HG02885 (cell line): ENCODE measurements at regions not wholly inside any gene's neighbourhood (a gene's known extent, or its start where the extent isn't known, plus 50 kb on each side); places are given as distances from the start of the nearest gene placed in this dataset.

Experiments used
- ATAC-seq: cut with Tn5 transposase; IDR thresholded peaks from one replicate; pipeline ENCODE4 v1.9.1; 2021; ENCODE audit warnings: mild to moderate bottlenecking; ENCODE audit not compliant: unreplicated experiment, poor library complexity

DNA sequence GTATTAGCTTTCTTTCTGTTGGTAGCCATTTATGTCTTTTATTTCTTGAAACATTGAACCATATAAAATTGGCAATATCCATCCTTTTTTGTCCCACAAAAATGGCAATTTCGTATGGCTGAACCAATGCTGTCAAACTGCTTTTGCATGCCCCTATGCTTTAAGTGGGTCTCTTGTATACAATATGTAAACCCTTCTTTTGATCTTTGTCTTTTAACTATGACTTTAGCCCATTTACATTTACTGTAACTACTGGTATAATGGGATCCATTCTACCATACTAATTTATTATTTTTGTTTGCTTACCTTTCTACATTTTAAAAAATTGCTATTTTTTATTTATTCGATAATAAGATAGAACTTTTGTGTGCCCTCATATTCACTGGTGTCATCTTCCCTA lies 93.4 kb downstream of the TENT4A start:
- no peak for ATAC-seq

- no peak for ATAC-seq
Observed at GRCh38 chr5:6808462-6808861, 95.2 kb downstream of the TENT4A start.

DNA sequence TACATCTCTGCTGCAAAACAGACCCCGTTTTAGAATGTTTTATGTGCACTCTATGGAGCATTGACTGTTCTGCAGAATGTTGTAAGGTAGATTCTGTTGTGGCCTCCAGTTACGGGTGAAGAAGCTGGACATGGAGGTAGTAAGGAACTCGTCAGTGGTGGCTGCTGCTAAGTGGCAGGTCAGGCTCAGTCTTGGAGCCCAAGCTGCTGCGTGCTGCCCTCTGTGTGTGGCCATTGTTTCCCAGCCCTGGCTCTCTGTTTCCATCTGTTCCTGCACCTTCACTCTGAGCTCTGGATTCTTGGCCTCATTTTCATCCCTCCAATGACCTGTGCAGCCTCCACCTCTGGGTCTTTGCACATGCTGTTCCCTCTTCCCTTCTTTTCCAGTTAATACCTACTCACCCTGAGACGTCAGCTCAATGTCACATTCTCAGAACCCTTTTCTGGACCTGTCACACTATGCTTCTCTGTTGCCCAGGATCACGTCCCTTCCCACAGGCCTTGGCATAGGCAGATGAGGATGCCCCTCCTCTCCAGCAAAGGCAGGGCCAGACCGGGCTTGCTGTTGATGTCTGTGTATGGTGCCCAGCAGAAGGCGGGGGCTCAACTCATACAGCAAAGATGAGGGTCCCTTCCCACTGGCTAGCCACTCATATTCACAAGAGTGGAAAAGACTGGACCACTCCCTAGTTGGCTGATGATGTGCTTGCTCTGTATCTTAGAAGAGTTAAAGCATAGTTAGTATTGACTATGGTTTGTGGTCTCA lies 97.6 kb downstream of the TENT4A start:
- no peak for ATAC-seq

- ATAC-seq: no peak
Observed at GRCh38 chr5:6812091-6812490, 98.9 kb downstream of the TENT4A start.

- ATAC-seq: no peak
Observed at GRCh38 chr5:6812800-6813731, 99.8 kb downstream of the TENT4A start.

DNA sequence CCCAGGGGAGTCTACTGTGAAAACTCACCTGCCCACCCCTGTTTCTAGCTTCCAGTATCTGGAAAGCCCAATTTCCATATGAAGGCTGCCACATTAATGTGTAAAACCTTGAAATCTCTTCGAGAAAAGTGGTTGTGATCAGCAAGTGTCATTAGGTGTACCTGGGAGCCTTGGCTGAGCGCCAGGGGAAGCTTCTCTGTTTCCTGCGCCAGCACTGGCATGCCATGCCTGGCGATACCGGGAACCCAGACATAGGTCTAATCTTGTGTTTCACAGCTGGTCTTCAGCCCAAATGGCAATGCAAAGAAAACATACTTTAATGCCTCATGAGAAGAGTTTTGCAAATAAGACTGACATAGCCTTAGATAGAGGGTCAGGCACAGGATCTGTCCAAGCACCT lies 101.6 kb downstream of the TENT4A start:
- no peak for ATAC-seq

- ATAC-seq: no peak
Observed at GRCh38 chr5:6818594-6819511, 105.6 kb downstream of the TENT4A start.

DNA sequence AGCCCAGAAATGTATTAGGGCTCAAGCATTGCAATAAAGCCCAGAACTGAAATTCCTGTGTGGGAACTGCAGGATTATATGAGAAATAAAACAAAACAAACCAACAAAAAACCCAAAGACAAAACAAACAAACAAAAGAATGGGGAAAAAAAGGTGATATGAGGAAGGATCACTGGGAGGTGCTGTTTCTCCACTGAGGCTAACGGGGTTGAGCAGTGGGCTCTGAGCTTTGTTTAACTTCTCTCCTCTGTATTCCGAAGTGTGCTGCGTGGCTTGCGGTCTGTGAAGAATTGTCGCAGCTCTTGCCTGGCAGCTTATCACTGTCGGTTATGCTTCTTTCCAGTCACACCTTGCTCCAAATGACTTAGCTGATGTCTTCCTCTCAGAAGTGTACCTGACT lies 106.3 kb downstream of the TENT4A start:
- ATAC-seq: no peak

DNA sequence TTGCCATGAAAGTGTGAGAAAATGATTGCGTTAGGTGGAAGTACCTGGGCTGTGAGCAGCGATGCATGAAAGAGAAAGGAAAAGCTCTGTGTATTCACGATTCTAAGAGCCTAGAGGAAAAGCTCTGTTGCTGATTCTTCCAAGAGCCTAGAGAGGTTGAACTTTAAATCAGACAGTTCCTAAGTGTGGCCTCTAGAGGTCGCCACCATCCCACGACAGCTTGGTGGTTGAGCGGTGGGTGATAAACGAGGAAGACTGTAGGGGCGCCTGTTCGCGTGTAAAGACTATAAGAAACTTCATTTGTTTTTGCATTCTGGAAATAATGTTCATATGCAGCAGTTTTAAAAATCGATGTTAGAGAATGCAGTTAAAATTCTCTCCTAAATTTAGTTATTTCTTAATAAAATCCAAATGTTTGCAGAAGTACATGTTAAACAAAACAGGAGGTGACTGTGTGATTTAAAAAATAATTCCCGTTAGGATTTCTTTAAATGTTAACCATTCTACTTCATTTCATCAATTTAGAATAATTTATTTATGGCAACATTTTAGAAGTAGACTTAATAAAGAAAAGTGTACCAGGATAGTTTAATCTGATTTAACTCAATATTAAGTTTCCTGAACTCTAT lies 107.7 kb downstream of the TENT4A start:
- ATAC-seq: no peak

- no peak for ATAC-seq
Observed at GRCh38 chr5:6822068-6822467, 108.8 kb downstream of the TENT4A start.

DNA sequence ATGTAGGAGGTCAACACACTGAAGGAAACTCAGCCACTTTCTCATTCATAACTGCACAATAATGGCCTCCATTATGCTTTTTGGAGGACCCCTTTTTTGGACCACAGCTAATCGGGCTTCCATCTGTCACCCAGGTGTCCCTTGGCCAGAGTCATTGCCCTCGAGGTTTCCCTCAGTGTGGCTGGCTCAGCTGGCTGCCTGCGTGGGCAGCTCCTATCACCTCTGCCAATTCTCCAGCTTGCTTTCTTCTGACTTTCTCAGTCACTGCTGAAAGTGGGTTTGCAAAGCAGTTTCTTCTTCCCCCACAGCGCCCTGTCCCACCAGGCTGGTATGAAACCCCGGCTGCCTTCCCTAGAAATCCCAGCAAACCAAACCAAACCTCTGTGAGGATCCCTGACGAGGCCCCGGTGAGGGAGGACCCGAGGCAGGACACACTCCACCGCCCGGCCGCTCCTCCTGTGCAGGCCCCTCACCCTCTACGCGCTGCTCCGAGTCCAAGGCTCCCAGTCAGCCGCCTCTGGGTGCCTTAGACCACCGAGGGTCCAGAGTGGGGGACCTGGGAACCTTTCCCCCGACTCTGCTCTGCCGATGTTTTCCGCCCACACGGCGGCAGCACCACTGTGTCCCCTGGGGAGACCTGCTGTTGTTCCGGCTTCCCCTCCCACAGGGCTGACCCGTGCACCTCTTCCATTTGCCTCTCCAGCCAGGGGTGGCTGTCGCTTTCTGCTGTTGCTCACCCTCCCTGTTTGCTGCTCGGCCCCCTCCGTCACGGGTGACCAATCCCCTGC lies 109.5 kb downstream of the TENT4A start:
- ATAC-seq: no peak

DNA sequence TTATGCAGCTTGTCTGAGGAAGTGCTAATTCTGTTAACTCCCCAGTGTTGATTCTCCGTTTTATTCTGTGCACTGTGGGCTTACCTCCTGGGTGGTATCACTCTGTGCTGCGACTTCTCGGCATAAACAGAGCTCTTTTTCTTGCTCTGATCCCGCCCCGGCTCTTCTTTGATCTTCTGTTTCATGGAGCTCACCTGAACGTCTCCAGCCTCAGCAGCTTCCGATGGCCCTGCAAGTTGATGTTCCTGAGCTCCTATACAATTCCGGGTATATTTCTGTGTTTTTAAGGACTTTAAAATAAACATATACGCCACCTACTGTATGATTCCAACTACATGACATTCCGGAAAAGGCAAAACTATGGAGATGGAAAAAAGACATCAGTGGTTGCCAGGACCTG lies 110.8 kb downstream of the TENT4A start:
- ATAC-seq: no peak

DNA sequence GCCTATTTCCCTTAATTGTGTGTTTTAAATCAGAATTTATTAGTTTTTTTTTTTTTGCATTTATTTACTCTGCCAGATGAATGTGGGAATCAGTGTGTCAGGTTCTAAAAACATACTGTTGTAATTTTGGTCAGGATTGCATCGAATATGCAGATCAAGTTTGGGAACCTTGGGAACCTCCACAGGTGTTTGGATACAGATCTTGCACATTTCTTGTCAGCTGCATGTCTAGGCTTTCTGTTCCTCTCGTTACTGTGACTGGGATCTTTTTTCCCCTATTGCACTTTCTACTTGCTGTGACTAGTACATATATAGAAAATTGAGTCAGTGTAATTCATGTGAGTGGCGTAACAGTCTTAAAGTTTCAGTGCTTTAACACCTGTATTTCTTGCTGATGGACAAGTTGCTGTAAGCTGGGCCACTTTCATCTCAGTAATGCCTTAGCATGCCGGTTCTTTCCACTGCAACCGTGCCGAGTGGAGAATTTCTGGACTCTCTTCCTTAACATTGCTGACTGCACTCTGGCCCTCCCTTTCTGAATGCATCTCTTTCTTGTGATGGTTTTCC lies 112.5 kb downstream of the TENT4A start:
- no peak for ATAC-seq

DNA sequence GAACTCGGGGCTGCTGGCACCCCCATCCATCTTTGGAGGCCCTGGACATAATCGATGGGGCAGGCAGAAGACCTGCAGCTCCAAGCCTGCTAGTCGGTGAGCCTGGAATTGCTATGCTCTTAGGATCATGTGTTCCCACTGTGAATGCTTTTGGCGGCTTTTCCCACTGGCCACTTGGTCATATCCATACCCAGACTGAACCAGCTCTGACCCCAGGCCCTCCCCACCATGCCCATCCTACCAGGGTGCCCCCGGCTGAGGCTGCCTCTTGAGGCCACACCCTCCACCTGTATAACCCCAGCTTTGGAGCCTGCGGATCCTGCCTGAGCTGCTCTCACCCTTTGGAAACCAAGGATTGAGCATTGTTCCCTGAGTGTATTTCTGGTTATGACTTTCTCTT lies 113.5 kb downstream of the TENT4A start:
- no peak for ATAC-seq

DNA sequence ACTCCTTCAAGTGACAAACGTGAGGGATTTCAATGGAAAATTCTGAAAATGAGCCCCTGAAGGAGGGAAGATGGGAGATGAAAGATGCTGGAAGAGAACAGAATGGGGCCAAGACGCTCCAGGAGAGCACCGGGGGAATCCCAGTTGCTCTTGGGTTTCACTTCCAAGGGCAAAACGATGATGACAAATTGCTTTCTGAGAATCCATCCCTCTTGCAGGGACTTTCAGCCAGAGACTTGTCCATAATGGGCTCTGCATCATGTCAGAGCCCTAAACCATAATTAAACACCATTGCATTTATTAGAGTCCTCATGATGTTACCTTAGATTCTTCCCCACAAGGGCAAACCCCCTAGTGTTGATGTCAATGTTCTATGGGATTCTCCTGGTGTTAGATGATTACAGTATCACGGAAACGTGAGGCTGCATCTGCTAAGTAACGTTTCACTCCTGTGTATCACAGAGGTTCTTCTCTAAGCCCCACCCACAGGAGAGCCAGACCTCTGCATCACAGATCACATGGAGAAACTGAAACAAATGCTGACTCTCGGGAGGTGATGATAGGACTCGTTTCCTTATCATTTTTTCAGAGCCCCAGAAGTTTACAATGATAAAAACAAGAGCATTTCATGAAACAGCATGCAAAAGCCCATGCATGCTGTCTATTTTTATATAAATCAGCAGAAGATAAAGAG lies 114.4 kb downstream of the TENT4A start:
- peak; percentile 57 for ATAC-seq

DNA sequence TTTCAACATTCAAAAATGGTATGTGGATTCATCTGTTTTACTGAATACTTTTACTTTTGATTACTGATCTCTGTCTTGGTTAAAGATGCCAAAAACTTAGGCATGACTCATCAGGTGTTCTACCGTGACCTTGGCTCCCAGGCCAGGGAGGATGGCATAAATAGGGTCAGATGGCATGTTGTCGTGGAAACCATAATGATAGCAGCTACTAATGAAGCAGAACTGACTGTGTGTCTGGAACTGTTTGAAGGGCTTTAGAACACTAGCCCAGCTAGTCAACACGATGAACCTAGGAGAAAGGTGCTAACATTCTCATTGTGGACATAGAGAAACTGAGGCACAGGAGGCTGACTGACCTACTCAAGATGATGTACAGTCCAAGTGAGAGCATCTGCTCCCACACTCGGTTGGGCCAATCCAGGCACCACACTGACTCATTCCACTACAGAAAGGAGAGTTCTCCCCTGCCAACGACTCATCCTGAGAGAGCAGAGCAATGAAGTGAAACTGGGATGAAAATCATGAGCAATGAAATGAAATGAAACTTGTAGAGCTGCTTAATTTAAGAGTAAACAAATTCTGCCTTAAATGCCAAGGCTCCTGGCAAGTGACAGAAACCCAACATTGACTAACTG lies 116.0 kb downstream of the TENT4A start:
- peak; percentile 92 for ATAC-seq

DNA sequence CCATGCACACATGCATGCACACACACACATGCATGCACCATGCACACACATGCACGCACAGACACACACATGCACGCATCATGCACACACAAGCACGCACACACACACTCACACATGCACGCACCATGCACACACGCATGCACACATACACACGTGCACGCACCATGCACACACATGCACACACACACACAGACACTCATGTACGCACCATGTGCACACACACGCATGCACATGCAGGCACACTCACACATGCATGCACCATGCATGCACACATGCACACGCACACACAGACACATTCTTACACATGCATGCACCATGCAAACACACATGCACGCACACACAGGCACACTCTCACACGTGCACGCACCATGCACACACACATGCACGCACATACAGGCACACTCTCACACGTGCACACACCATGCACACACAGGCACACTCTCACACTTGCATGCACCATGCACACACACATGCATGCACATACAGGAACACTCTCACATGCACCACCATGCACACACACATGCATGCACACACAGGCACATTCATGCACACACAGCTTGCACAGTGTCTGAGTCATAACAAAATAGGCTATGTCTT lies 117.5 kb downstream of the TENT4A start:
- peak; percentile 26 for ATAC-seq
